ENCODE measurements at regions not wholly inside any gene's neighbourhood (a gene's known extent, or its start where the extent isn't known, plus 50 kb on each side); places are given as distances from the start of the nearest gene placed in this dataset.

DNA sequence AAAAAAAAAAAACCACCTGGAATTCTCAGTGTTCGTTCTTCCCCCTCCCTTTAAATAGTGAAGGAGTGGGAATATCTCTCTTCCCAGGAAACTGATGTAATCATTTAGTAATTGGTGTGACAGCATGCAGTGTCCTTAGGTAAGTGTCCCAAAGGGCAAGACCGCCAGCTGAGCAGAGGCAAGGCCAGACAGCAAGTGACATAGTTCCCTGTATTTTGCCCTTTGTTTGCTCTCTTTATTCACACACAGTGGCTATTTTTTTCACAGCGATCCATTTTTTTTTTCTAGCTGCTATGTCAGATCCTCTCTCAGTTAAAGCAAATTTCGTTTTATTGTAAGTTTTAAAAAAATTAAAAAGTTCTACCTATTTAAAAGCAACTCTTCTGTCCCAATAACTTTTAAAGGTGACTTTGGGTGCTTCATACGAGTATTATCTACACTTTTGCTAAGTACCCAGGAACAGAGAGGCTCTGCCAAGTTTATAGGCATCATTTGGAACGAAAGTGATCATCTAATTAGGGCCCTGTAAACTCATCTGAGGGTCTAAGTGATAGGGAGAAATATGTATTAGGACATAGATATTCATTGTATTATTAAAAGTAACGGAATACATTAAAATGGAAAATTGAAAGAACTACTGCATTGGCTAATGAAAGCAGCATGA is 98.2 kb upstream of the ALDH1A1 start:
- TF ChIP-seq, protein P1, sequence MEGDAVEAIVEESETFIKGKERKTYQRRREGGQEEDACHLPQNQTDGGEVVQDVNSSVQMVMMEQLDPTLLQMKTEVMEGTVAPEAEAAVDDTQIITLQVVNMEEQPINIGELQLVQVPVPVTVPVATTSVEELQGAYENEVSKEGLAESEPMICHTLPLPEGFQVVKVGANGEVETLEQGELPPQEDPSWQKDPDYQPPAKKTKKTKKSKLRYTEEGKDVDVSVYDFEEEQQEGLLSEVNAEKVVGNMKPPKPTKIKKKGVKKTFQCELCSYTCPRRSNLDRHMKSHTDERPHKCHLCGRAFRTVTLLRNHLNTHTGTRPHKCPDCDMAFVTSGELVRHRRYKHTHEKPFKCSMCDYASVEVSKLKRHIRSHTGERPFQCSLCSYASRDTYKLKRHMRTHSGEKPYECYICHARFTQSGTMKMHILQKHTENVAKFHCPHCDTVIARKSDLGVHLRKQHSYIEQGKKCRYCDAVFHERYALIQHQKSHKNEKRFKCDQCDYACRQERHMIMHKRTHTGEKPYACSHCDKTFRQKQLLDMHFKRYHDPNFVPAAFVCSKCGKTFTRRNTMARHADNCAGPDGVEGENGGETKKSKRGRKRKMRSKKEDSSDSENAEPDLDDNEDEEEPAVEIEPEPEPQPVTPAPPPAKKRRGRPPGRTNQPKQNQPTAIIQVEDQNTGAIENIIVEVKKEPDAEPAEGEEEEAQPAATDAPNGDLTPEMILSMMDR (IDR thresholded peaks at IDR 0.05), result no peak
- TF ChIP-seq POLR2AphosphoS5 (IDR thresholded peaks at IDR 0.05), result no peak
